H1 (cell line): ENCODE measurements at regions not wholly inside any gene's neighbourhood (a gene's known extent, or its start where the extent isn't known, plus 50 kb on each side); places are given as distances from the start of the nearest gene placed in this dataset.
A peak's percentile ranks its signal among the peaks of the same experiment; 100 is the strongest.

Experiments used
- ATF3 ChIP-seq: IDR thresholded peaks from 2 replicates; pipeline ENCODE4 v1.6.1; 2011; ENCODE audit warnings: low read depth, mild to moderate bottlenecking, low read length; ENCODE audit not compliant: insufficient read depth
- CBX5 ChIP-seq: fragments of 300-800, 300-1000 bp; sonication (generic); IDR thresholded peaks from 2 replicates; pipeline ENCODE4 v1.7.1; 2016; ENCODE audit warnings: antibody characterized with exemption, low read length, low read depth
- CEBPB ChIP-seq: IDR thresholded peaks from 2 replicates; pipeline ENCODE4 v1.6.1; 2012; ENCODE audit warnings: low read depth, low read length
- EGR1 ChIP-seq: IDR thresholded peaks from 2 replicates; pipeline ENCODE4 v1.6.1; 2011; ENCODE audit warnings: low read depth, low read length, borderline replicate concordance
- FOSL1 ChIP-seq: IDR thresholded peaks from 2 replicates; pipeline ENCODE4 v1.6.1; 2011; ENCODE audit warnings: mild to moderate bottlenecking, low read depth, low read length, moderate library complexity; ENCODE audit not compliant: insufficient read depth
- HDAC2 ChIP-seq, 2 experiments: fragments of 300-600 bp in 1 of 2; sonication (generic) in 1 of 2; IDR thresholded peaks; 2 replicates each; pipeline ENCODE4 v1.6.1; 2011 to 2012; ENCODE audit warnings: low read depth in 2 of 2, low read length in 2 of 2, mild to moderate bottlenecking in 2 of 2, moderate library complexity in 2 of 2, borderline replicate concordance in 1 of 2, inconsistent platforms in 1 of 2
- JUN ChIP-seq: IDR thresholded peaks from 2 replicates; pipeline ENCODE4 v1.6.1; 2011; ENCODE audit warnings: low read depth, mild to moderate bottlenecking, improper control_type of control experiment, low read length
- KDM5A ChIP-seq: fragments of 200-600 bp; IDR thresholded peaks from 2 replicates; pipeline ENCODE4 v1.7.1; 2012; ENCODE audit warnings: mild to moderate bottlenecking, low read length, inconsistent platforms, mixed read lengths
- NANOG ChIP-seq: IDR thresholded peaks from 2 replicates; pipeline ENCODE4 v1.6.1; 2011; ENCODE audit warnings: low read length, low read depth, mild to moderate bottlenecking, inconsistent platforms; ENCODE audit not compliant: insufficient read depth, poor library complexity, severe bottlenecking
- NRF1 ChIP-seq: IDR thresholded peaks from 2 replicates; pipeline ENCODE4 v1.6.1; 2011; ENCODE audit warnings: mild to moderate bottlenecking, low read depth, low read length, improper control_type of control experiment
- PHF8 ChIP-seq: fragments of 200-600 bp; sonication (generic); conservative IDR thresholded peaks from 2 replicates; pipeline ENCODE4 v1.7.1; 2012; ENCODE audit warnings: low read depth, mild to moderate bottlenecking, inconsistent platforms, low read length, moderate library complexity
- POLR2A ChIP-seq, 2 experiments: IDR thresholded peaks; 1 replicate in 1 of 2; 2 replicates in 1 of 2; pipeline ENCODE4 v1.6.1; 2011; ENCODE audit warnings: low read depth in 2 of 2, low read length in 2 of 2, mild to moderate bottlenecking in 2 of 2; ENCODE audit errors: control extremely low read depth in 1 of 2
- RAD21 ChIP-seq, 2 experiments: IDR thresholded peaks in 1 of 2; conservative IDR thresholded peaks in 1 of 2; 2 replicates each; pipeline ENCODE4 v1.6.1; 2011; ENCODE audit warnings: low read depth in 2 of 2, low read length in 2 of 2, improper control_type of control experiment in 1 of 2, inconsistent platforms in 1 of 2, mild to moderate bottlenecking in 1 of 2, moderate library complexity in 1 of 2
- RXRA ChIP-seq: IDR thresholded peaks from 2 replicates; pipeline ENCODE4 v1.6.1; 2011; ENCODE audit warnings: low read depth, mild to moderate bottlenecking, low read length, moderate library complexity; ENCODE audit not compliant: insufficient read depth
- SIN3A ChIP-seq, 2 experiments: IDR thresholded peaks in 1 of 2; conservative IDR thresholded peaks in 1 of 2; 2 replicates each; pipeline ENCODE4 v1.6.1; 2011 to 2012; ENCODE audit warnings: low read length in 2 of 2, improper control_type of control experiment in 1 of 2, low read depth in 1 of 2, mild to moderate bottlenecking in 1 of 2
- SP1 ChIP-seq: IDR thresholded peaks from 2 replicates; pipeline ENCODE4 v1.6.1; 2011; ENCODE audit warnings: low read depth, low read length
- SP2 ChIP-seq: IDR thresholded peaks from 2 replicates; pipeline ENCODE4 v1.6.1; 2012; ENCODE audit warnings: mild to moderate bottlenecking, low read length, inconsistent platforms
- SP4 ChIP-seq: IDR thresholded peaks from 2 replicates; pipeline ENCODE4 v1.6.1; 2012; ENCODE audit warnings: low read length, inconsistent platforms
- SRF ChIP-seq: IDR thresholded peaks from 2 replicates; pipeline ENCODE4 v1.6.1; 2011; ENCODE audit warnings: mild to moderate bottlenecking, low read depth, low read length, moderate library complexity
- USF2 ChIP-seq: IDR thresholded peaks from 2 replicates; pipeline ENCODE4 v1.6.1; 2011; ENCODE audit warnings: low read length, improper control_type of control experiment

- TF ChIP-seq NRF1 (no peak; the same call in 1 of the 2 replicates), EGR1 (no peak; the same call in 1 of the 2 replicates), SP4 (peak; percentile 55; the same call in 1 of the 2 replicates), KDM5A (no peak), SRF (peak; percentile 80), SIN3A (conservative IDR thresholded peaks at IDR 0.05 in 1 of 2, IDR thresholded peaks at IDR 0.05 in 1 of 2; ENCODE audit: low read depth in 1 of 2, low read length in 2 of 2) (peak in 1 of 2 experiments; percentile 54; a peak in 1 of 4 replicates), SP2 (no peak), JUN (no peak), RXRA (no peak), NANOG (no peak), ATF3 (no peak), CEBPB (peak; percentile 99), POLR2A (IDR thresholded peaks at IDR 0.05; ENCODE audit: control extremely low read depth in 1 of 2, low read depth in 2 of 2, low read length in 2 of 2) (peak; percentile 90 to 98), USF2 (no peak), FOSL1 (no peak), SP1 (no peak), CBX5 (no peak), HDAC2 (IDR thresholded peaks at IDR 0.05; ENCODE audit: borderline replicate concordance in 1 of 2, low read depth in 2 of 2, low read length in 2 of 2) (peak in 1 of 2 experiments; percentile 66; a peak in 1 of 4 replicates), PHF8 (peak; percentile 95), RAD21 (IDR thresholded peaks at IDR 0.05 in 1 of 2, conservative IDR thresholded peaks at IDR 0.05 in 1 of 2; ENCODE audit: low read depth in 2 of 2, low read length in 2 of 2) (no peak)
Observed at GRCh38 chr6:27019651-27020552, 227.6 kb upstream of the PRSS16 start (continued).
